ENCODE measurements at regions not wholly inside any gene's neighbourhood (a gene's known extent, or its start where the extent isn't known, plus 50 kb on each side); places are given as distances from the start of the nearest gene placed in this dataset.

- Mint-ChIP-seq H3K36me3 (ENCODE audit: low read depth) (no peaks in the 10 kb centered on the region), H3K9me3 (peaks cover 1% of the 10 kb centered on the region), H3K27me3 (peaks cover 2% of the 10 kb centered on the region), H3K4me3 (no peak overlapping the region), H3K27ac (no peak overlapping the region), H3K4me1 (ENCODE audit: low read depth) (no peaks in the 10 kb centered on the region)
- ChIA-PET POLR2A (no interaction called here), CTCF (no interaction called here)
- no peak for DNase-seq
- intact Hi-C loops (cut with micrococcal nuclease): no loop called here
- ATAC-seq: no peak
- TF ChIP-seq CTCF (IDR thresholded peaks at IDR 0.05): no peak
These were observed 209.5 kb upstream of the SLC10A2 start for GRCh38 chr13:103275722-103276121.

- CTCF ChIA-PET: no interaction called here
These were observed 208.9 kb upstream of the SLC10A2 start for GRCh38 chr13:103275081-103275480.

GRCh38 chr13:103273825-103274224 lies 207.6 kb upstream of the SLC10A2 start:
- no peak overlapping the region for H3K4me3 Mint-ChIP-seq
- DNase-seq (no peak), ATAC-seq (no peak)
- H3K36me3 Mint-ChIP-seq (ENCODE audit: low read depth): no peaks in the 10 kb centered on the region
- H3K27me3 Mint-ChIP-seq: no peaks in the 10 kb centered on the region
- ChIA-PET POLR2A (no interaction called here), CTCF (no interaction called here)
- no peak for TF ChIP-seq CTCF (IDR thresholded peaks at IDR 0.05)
- H3K9me3 Mint-ChIP-seq: no peaks in the 10 kb centered on the region
- intact Hi-C loops (cut with micrococcal nuclease): no loop called here
- no peaks in the 10 kb centered on the region for H3K4me1 Mint-ChIP-seq (ENCODE audit: low read depth)
- H3K27ac Mint-ChIP-seq: no peak overlapping the region

More at GRCh38 chr13:103275081-103275480, 208.9 kb upstream of the SLC10A2 start:
- no peak overlapping the region for H3K4me3 Mint-ChIP-seq
- DNase-seq (no peak), ATAC-seq (no peak)
- no peaks in the 10 kb centered on the region for H3K36me3 Mint-ChIP-seq (ENCODE audit: low read depth)
- POLR2A ChIA-PET: no interaction called here
- H3K27ac Mint-ChIP-seq: no peak overlapping the region
- H3K4me1 Mint-ChIP-seq (ENCODE audit: low read depth): no peaks in the 10 kb centered on the region
- peaks cover 1% of the 10 kb centered on the region for H3K9me3 Mint-ChIP-seq
- peaks cover 2% of the 10 kb centered on the region for H3K27me3 Mint-ChIP-seq
- intact Hi-C loops (cut with micrococcal nuclease): no loop called here
- no peak for TF ChIP-seq CTCF (IDR thresholded peaks at IDR 0.05)

- TF ChIP-seq CTCF (IDR thresholded peaks at IDR 0.05): no peak
- CTCF ChIA-PET: no interaction called here
- Mint-ChIP-seq H3K36me3 (ENCODE audit: low read depth) (no peaks in the 10 kb centered on the region), H3K27me3 (no peaks in the 10 kb centered on the region), H3K4me1 (ENCODE audit: low read depth) (no peaks in the 10 kb centered on the region), H3K9me3 (no peaks in the 10 kb centered on the region), H3K4me3 (no peak overlapping the region), H3K27ac (no peak overlapping the region)
- ATAC-seq: no peak
- intact Hi-C loops (cut with micrococcal nuclease): no loop called here
- DNase-seq: no peak
- POLR2A ChIA-PET: no interaction called here
These were observed 206.6 kb upstream of the SLC10A2 start for GRCh38 chr13:103272770-103273169.

- H3K27ac Mint-ChIP-seq: no peak overlapping the region
- intact Hi-C loops (cut with micrococcal nuclease): no loop called here
- no peak for ATAC-seq
- POLR2A ChIA-PET: no interaction called here
- CTCF ChIA-PET: no interaction called here
- H3K4me1 Mint-ChIP-seq (ENCODE audit: low read depth): no peaks in the 10 kb centered on the region
- peaks cover 26% of the 10 kb centered on the region for H3K9me3 Mint-ChIP-seq
- no peaks in the 10 kb centered on the region for H3K27me3 Mint-ChIP-seq
- H3K4me3 Mint-ChIP-seq: no peak overlapping the region
- no peak for DNase-seq
- H3K36me3 Mint-ChIP-seq (ENCODE audit: low read depth): no peaks in the 10 kb centered on the region
- no peak for TF ChIP-seq CTCF (IDR thresholded peaks at IDR 0.05)
These were observed 197.2 kb upstream of the SLC10A2 start for GRCh38 chr13:103263448-103263847.

All from activated CD8-positive, alpha-beta T cell treated with anti-CD3 and anti-CD28 coated beads for 36 hours (primary cell).